H9 (cell line): ENCODE measurements at regions not wholly inside any gene's neighbourhood (a gene's known extent, or its start where the extent isn't known, plus 50 kb on each side); places are given as distances from the start of the nearest gene placed in this dataset.

Experiments
- DNase-seq: peaks from one replicate; pipeline ENCODE4 v3.0.0-alpha.2; 2017
- H2AFZ ChIP-seq: one replicate; pipeline ENCODE4 v1.6.1; 2013; ENCODE audit warnings: mild to moderate bottlenecking, low read length, control low read depth, moderate library complexity
- H2AK5ac ChIP-seq: 2 replicates; pipeline ENCODE4 v1.6.1; 2013; ENCODE audit warnings: low read length, control low read depth, mixed read lengths; ENCODE audit not compliant: insufficient read length
- H2BK120ac ChIP-seq: one replicate; pipeline ENCODE4 v1.6.1; 2013; ENCODE audit warnings: low read depth, mild to moderate bottlenecking, low read length, control low read depth, inconsistent platforms; ENCODE audit not compliant: poor library complexity, severe bottlenecking
- H2BK12ac ChIP-seq: 2 replicates; pipeline ENCODE4 v1.6.1; 2013; ENCODE audit warnings: low read length, control low read depth, mixed read lengths, low read depth; ENCODE audit not compliant: insufficient read length
- H2BK15ac ChIP-seq: 2 replicates; pipeline ENCODE4 v1.6.1; 2013; ENCODE audit warnings: low read depth, low read length, control low read depth
- H2BK20ac ChIP-seq: one replicate; pipeline ENCODE4 v1.6.1; 2013; ENCODE audit warnings: low read depth, mild to moderate bottlenecking, low read length, control low read depth, inconsistent platforms; ENCODE audit not compliant: poor library complexity, severe bottlenecking
- H2BK5ac ChIP-seq: 2 replicates; pipeline ENCODE4 v1.6.1; 2013; ENCODE audit warnings: low read length, control low read depth, mixed read lengths; ENCODE audit not compliant: insufficient read length
- H3K14ac ChIP-seq: 2 replicates; pipeline ENCODE4 v1.6.1; 2013; ENCODE audit warnings: low read length, control low read depth; ENCODE audit not compliant: insufficient read depth
- H3K18ac ChIP-seq: 2 replicates; pipeline ENCODE4 v1.6.1; 2013; ENCODE audit warnings: low read depth, mild to moderate bottlenecking, mixed read lengths, low read length, control low read depth; ENCODE audit not compliant: insufficient read length
- H3K23ac ChIP-seq: 2 replicates; pipeline ENCODE4 v1.6.1; 2013; ENCODE audit warnings: low read length, control low read depth, mixed read lengths, low read depth; ENCODE audit not compliant: insufficient read length
- H3K23me2 ChIP-seq: 2 replicates; pipeline ENCODE4 v1.6.1; 2013; ENCODE audit warnings: low read depth, mild to moderate bottlenecking, mixed read lengths, low read length, control low read depth; ENCODE audit not compliant: insufficient read length, poor library complexity, severe bottlenecking
- H3K27ac ChIP-seq: 2 replicates; pipeline ENCODE4 v1.5.1; 2013; ENCODE audit warnings: low read length, control low read depth, mixed read lengths, low read depth; ENCODE audit not compliant: insufficient read length
- H3K27me3 ChIP-seq: 2 replicates; pipeline ENCODE4 v1.6.1; 2013; ENCODE audit warnings: low read length, control low read depth, inconsistent platforms; ENCODE audit not compliant: insufficient read depth
- H3K4ac ChIP-seq: 2 replicates; pipeline ENCODE4 v1.6.1; 2013; ENCODE audit warnings: low read depth, mild to moderate bottlenecking, control low read depth, inconsistent platforms, low read length, moderate library complexity
- H3K4me1 ChIP-seq: 2 replicates; pipeline ENCODE4 v1.6.1; 2013; ENCODE audit warnings: low read length, control low read depth, inconsistent platforms; ENCODE audit not compliant: insufficient read depth
- H3K4me2 ChIP-seq: 2 replicates; pipeline ENCODE4 v1.6.1; 2013; ENCODE audit warnings: low read length, control low read depth, mixed read lengths; ENCODE audit not compliant: insufficient read length, insufficient read depth
- H3K56ac ChIP-seq: 2 replicates; pipeline ENCODE4 v1.6.1; 2013; ENCODE audit warnings: low read depth, mild to moderate bottlenecking, mixed read lengths, low read length, control low read depth; ENCODE audit not compliant: insufficient read length
- H3K79me1 ChIP-seq: 2 replicates; pipeline ENCODE4 v1.6.1; 2013; ENCODE audit warnings: low read depth, mild to moderate bottlenecking, moderate library complexity, low read length, control low read depth, inconsistent platforms; ENCODE audit not compliant: insufficient read depth, poor library complexity, severe bottlenecking
- H3K79me2 ChIP-seq: 2 replicates; pipeline ENCODE4 v1.6.1; 2013; ENCODE audit warnings: low read length, control low read depth, inconsistent platforms; ENCODE audit not compliant: insufficient read depth
- H3K9ac ChIP-seq: 2 replicates; pipeline ENCODE4 v1.6.1; 2013; ENCODE audit warnings: low read length, control low read depth, mixed read lengths; ENCODE audit not compliant: insufficient read length; ENCODE audit errors: extremely low read depth
- H3K9me3 ChIP-seq: one replicate; pipeline ENCODE4 v1.6.1; 2013; ENCODE audit warnings: low read depth, low read length, inconsistent platforms; ENCODE audit not compliant: control insufficient read depth
- H3T11ph ChIP-seq: one replicate; pipeline ENCODE4 v1.6.1; 2013; ENCODE audit warnings: mild to moderate bottlenecking, low read length, control low read depth, inconsistent platforms
- H4K20me1 ChIP-seq: one replicate; pipeline ENCODE4 v1.6.1; 2013; ENCODE audit not compliant: control insufficient read depth, insufficient read length, insufficient read depth
- H4K5ac ChIP-seq: 2 replicates; pipeline ENCODE4 v1.6.1; 2013; ENCODE audit warnings: low read depth, mild to moderate bottlenecking, mixed read lengths, low read length, control low read depth; ENCODE audit not compliant: insufficient read length
- H4K8ac ChIP-seq: replicated peaks from 2 replicates; pipeline ENCODE4 v1.6.1; 2013; ENCODE audit warnings: low read length, control low read depth, mixed read lengths, low read depth; ENCODE audit not compliant: insufficient read length
- H4K91ac ChIP-seq: 2 replicates; pipeline ENCODE4 v1.6.1; 2013; ENCODE audit warnings: low read depth, mild to moderate bottlenecking, moderate library complexity, mixed read lengths, low read length, control low read depth; ENCODE audit not compliant: insufficient read length
- H3K27ac Mint-ChIP-seq, 3 experiments: 2 replicates in 2 of 3; 3 replicates in 1 of 3; pipeline ENCODE4 v1.8.0; 2020 to 2021; ENCODE audit warnings: mixed read lengths in 3 of 3, mild to moderate bottlenecking in 1 of 3, moderate library complexity in 1 of 3
- H3K27me3 Mint-ChIP-seq: 2 replicates; pipeline ENCODE4 v1.8.0; 2021; ENCODE audit warnings: low read depth, mild to moderate bottlenecking, moderate library complexity, mixed read lengths
- H3K36me3 Mint-ChIP-seq, 3 experiments: 2 replicates in 2 of 3; 3 replicates in 1 of 3; pipeline ENCODE4 v1.8.0; 2020 to 2021; ENCODE audit warnings: low read depth in 3 of 3, mixed read lengths in 3 of 3; ENCODE audit not compliant: insufficient read depth in 1 of 3
- H3K4me1 Mint-ChIP-seq, 2 experiments: 2 replicates each; pipeline ENCODE4 v1.8.0; 2020; ENCODE audit warnings: mixed read lengths in 2 of 2
- H3K4me3 Mint-ChIP-seq, 2 experiments: 2 replicates in 1 of 2; 3 replicates in 1 of 2; pipeline ENCODE4 v1.8.0; 2020 to 2021; ENCODE audit warnings: mild to moderate bottlenecking in 2 of 2, mixed read lengths in 2 of 2, moderate library complexity in 1 of 2
- H3K9me3 Mint-ChIP-seq, 2 experiments: 2 replicates in 1 of 2; 3 replicates in 1 of 2; pipeline ENCODE4 v1.8.0; 2020; ENCODE audit warnings: mild to moderate bottlenecking in 2 of 2, mixed read lengths in 2 of 2, moderate library complexity in 1 of 2
- CTCF ChIP-seq: fragments of 200-600 bp; sonication (generic); conservative IDR thresholded peaks from 3 replicates; pipeline ENCODE4 v1.8.0; 2021; ENCODE audit warnings: antibody characterized with exemption, mild to moderate bottlenecking
- WGBS: extraction: QIAGEN DNeasy Blood & Tissue Kit; methylation state at CpG from one replicate; pipeline ENCODE4 v1.1.7; 2013; ENCODE audit warnings: missing lambda C conversion rate, low lambda C conversion rate, mixed read lengths; ENCODE audit not compliant: insufficient read length; ENCODE audit errors: extremely low coverage; 5-methylcytosine and 5-hydroxymethylcytosine counted together

- H2BK15ac ChIP-seq = no peak overlapping the region
- H3K4me2 ChIP-seq = no peak overlapping the region
- H3K14ac ChIP-seq = no peak overlapping the region
- no peak for TF ChIP-seq CTCF
- no peak overlapping the region for H2BK20ac ChIP-seq
- no peak overlapping the region for H3K4ac ChIP-seq
- H3K9me3 ChIP-seq = no peaks in the 10 kb centered on the region
- H3K9me3 Mint-ChIP-seq = no peaks in the 10 kb centered on the region; a peak in 1 of 5 replicates
- H3K79me2 ChIP-seq = no peaks in the 10 kb centered on the region
- H4K91ac ChIP-seq = no peak overlapping the region
- no peak overlapping the region for H3K27ac ChIP-seq
- no peaks in the 10 kb centered on the region for H3K36me3 Mint-ChIP-seq
- WGBS = no CpG with 5 or more reads among the region's 2 CpGs
- no peaks in the 10 kb centered on the region for H3K4me1 ChIP-seq
- DNase-seq = no peak
- H4K8ac ChIP-seq = no peak overlapping the region
- no peak overlapping the region for H4K5ac ChIP-seq
- no peak overlapping the region for H3K4me3 Mint-ChIP-seq
- no peak overlapping the region for H2BK5ac ChIP-seq
- no peak overlapping the region for H3K18ac ChIP-seq
- H2AK5ac ChIP-seq = no peak overlapping the region
- H2BK120ac ChIP-seq = no peak overlapping the region
- H3T11ph ChIP-seq = no peak overlapping the region
- H2BK12ac ChIP-seq = no peak overlapping the region
- H3K27me3 ChIP-seq = no peaks in the 10 kb centered on the region
- no peaks in the 10 kb centered on the region for H4K20me1 ChIP-seq
- H3K27me3 Mint-ChIP-seq = no peaks in the 10 kb centered on the region; the same call in 1 of the 2 replicates
- no peak overlapping the region for H3K23ac ChIP-seq
- no peak overlapping the region for H3K56ac ChIP-seq
- H3K79me1 ChIP-seq = no peaks in the 10 kb centered on the region
- peaks cover 10 to 13% of the 10 kb centered on the region in 2 experiments for H3K4me1 Mint-ChIP-seq
- no peak overlapping the region for H2AFZ ChIP-seq
- H3K9ac ChIP-seq = no peak overlapping the region
- peaks cover 4% of the 10 kb centered on the region for H3K23me2 ChIP-seq
- no peak overlapping the region for H3K27ac Mint-ChIP-seq
These were observed 347.4 kb upstream of the KLHL29 start for GRCh38 chr2:23037596-23037995.
